ENCODE measurements at regions not wholly inside any gene's neighbourhood (a gene's known extent, or its start where the extent isn't known, plus 50 kb on each side); places are given as distances from the start of the nearest gene placed in this dataset.

DNA sequence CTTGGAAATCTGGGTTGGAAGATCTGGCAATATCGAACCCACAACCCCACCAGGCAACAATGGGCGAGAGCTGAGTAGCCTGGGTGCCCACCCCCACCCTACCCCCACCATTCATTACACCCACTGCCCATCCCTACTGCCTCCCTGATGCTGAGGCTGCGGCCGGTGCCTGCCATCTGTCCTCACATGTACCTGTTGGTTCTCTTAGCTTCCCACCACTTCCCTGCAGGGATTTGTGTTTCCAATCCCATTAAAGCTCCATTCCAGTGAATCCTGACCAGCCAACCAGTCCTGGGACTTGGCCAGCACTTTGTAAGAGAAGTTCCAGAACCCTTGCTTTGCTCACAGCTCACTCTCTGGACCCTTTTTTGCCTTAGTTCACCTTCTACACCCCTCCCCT is 163.0 kb upstream of the SH3BP4 start:
- TF ChIP-seq, protein P1, sequence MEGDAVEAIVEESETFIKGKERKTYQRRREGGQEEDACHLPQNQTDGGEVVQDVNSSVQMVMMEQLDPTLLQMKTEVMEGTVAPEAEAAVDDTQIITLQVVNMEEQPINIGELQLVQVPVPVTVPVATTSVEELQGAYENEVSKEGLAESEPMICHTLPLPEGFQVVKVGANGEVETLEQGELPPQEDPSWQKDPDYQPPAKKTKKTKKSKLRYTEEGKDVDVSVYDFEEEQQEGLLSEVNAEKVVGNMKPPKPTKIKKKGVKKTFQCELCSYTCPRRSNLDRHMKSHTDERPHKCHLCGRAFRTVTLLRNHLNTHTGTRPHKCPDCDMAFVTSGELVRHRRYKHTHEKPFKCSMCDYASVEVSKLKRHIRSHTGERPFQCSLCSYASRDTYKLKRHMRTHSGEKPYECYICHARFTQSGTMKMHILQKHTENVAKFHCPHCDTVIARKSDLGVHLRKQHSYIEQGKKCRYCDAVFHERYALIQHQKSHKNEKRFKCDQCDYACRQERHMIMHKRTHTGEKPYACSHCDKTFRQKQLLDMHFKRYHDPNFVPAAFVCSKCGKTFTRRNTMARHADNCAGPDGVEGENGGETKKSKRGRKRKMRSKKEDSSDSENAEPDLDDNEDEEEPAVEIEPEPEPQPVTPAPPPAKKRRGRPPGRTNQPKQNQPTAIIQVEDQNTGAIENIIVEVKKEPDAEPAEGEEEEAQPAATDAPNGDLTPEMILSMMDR (conservative IDR thresholded peaks at IDR 0.05; ENCODE audit: low read length) = no peak
- H3K4me3 ChIP-seq (ENCODE audit: low read length) = no peak overlapping the region
- DNase-seq (ENCODE audit: low read depth) = no peak

- DNase-seq (ENCODE audit: low read depth) = no peak
- H3K4me3 ChIP-seq (ENCODE audit: low read length) = no peak overlapping the region
- TF ChIP-seq, protein P1 (conservative IDR thresholded peaks at IDR 0.05; ENCODE audit: low read length) = no peak
These were observed 163.4 kb upstream of the SH3BP4 start for GRCh38 chr2:234788381-234788780.

GRCh38 chr2:234787114-234787513 is 164.7 kb upstream of the SH3BP4 start:
- H3K4me3 ChIP-seq (ENCODE audit: low read length) = no peak overlapping the region
- TF ChIP-seq, protein P1 (conservative IDR thresholded peaks at IDR 0.05; ENCODE audit: low read length) = no peak
- no peak for DNase-seq (ENCODE audit: low read depth)

DNA sequence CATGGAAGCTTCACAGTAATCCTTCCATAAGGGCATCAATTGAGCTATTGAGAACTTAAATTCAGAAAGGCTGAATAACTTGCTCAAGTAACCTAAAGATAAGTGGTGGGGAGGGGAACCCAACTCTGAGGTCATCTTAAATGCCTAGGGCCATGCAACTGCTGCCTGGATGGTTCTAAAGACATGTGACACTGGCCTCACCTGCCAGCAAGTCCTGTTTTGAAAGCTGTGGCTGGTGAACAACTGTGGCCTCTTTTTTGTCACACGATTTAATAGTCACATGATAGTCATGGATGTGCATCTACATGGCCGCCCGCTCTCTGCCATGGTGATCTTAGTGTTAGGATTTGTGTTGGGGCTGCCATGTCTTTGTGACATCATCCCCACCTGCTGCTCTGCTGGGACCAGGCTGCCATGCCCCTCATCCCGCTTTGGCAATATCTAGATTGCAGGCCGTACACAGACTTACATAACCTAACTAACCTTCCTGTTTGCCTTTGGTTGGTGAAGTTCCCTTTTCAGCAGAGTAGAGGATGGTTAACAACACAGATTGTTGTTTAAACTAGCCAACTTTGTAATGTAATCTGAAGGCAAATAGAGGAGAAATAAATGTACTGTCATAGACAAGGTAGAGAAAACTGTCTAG is 177.9 kb upstream of the SH3BP4 start:
- no peak for DNase-seq (ENCODE audit: low read depth)
- TF ChIP-seq, protein P1 (conservative IDR thresholded peaks at IDR 0.05; ENCODE audit: low read length) = no peak
- H3K4me3 ChIP-seq (ENCODE audit: low read length) = no peak overlapping the region

- TF ChIP-seq, protein P1 (conservative IDR thresholded peaks at IDR 0.05; ENCODE audit: low read length) = no peak
- H3K4me3 ChIP-seq (ENCODE audit: low read length) = no peak overlapping the region
- DNase-seq (ENCODE audit: low read depth) = no peak
These were observed 178.7 kb upstream of the SH3BP4 start for GRCh38 chr2:234773129-234773528.

- TF ChIP-seq, protein P1 (conservative IDR thresholded peaks at IDR 0.05; ENCODE audit: low read length) = no peak
- no peak for DNase-seq (ENCODE audit: low read depth)
- no peak overlapping the region for H3K4me3 ChIP-seq (ENCODE audit: low read length)
These were observed 179.1 kb upstream of the SH3BP4 start for GRCh38 chr2:234772733-234773060.

DNA sequence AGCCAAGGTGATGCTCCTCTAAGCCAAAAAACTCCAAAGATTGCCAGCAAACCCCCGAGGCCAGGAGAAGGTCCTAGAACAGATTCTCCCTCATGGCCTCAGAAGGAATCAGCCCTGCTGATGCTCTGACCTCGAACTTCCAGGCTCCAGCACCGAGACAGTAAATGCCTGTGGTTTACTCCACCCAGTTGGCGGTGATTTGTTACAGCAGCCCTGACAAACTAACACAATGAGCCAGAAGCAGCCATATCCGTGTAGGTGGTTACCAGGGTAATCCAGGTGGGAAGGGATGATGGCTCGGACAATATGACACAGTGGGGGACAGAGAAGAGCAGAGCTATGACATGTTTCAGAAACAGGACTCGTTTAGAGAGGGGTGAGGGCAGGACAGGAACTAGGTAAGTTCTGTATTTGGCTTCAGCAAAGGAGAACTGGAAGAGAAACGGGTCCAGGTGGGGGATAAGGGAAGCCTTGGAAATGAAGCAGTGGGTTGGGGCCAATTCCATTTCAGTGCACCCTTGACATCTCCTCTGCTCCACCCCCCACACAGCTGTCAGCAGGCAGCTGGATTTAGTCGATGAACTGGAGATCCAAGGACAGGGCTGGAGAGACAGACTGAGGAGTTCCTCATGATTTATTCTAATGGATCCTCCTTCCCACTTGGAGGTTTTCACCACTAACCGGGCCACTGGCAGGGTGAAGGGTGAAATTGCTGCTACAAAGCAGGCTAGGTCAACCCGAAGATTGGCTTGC is 179.7 kb upstream of the SH3BP4 start:
- TF ChIP-seq, protein P1 (conservative IDR thresholded peaks at IDR 0.05; ENCODE audit: low read length) = no peak
- no peak overlapping the region for H3K4me3 ChIP-seq (ENCODE audit: low read length)
- DNase-seq (ENCODE audit: low read depth) = peak; percentile 70
